Fibroblast of pulmonary artery (primary cell): ENCODE measurements at regions not wholly inside any gene's neighbourhood (a gene's known extent, or its start where the extent isn't known, plus 50 kb on each side); places are given as distances from the start of the nearest gene placed in this dataset.

Experiments used
- DNase-seq: peaks from one replicate; pipeline ENCODE4 v3.0.0-alpha.2; 2010; ENCODE audit warnings: low read depth
- H3K4me3 ChIP-seq: replicated peaks from 2 replicates; pipeline ENCODE4 v1.5.1; 2011; ENCODE audit warnings: low read depth, mild to moderate bottlenecking, control low read depth, low read length, moderate library complexity
- TF ChIP-seq, protein P1 (sequence below): IDR thresholded peaks from 2 replicates; pipeline ENCODE4 v1.5.1; 2011; ENCODE audit warnings: mild to moderate bottlenecking, control low read depth, low read length, inconsistent platforms; ENCODE audit errors: missing control alignments

DNA sequence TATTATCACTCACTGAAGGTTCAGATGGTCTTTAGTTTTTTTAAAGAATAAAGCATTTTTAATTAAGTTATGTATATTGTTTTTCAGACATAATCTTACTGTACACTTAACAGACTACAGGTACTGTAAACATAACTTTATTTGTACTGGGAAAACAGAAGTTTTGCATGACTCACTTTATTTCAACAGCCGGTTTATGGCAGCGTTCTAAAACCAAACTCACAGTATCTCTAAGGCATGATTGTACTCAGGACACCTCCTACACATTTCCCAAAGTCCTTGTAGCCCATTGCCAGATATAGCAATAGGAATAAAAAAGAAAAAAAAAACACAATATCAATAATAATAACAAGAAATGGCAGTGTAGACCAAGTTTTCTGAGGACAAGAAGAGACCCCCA is 1341.4 kb downstream of the FSCB start:
- no peak overlapping the region for H3K4me3 ChIP-seq
- DNase-seq: peak; percentile 68
- TF ChIP-seq, protein P1, sequence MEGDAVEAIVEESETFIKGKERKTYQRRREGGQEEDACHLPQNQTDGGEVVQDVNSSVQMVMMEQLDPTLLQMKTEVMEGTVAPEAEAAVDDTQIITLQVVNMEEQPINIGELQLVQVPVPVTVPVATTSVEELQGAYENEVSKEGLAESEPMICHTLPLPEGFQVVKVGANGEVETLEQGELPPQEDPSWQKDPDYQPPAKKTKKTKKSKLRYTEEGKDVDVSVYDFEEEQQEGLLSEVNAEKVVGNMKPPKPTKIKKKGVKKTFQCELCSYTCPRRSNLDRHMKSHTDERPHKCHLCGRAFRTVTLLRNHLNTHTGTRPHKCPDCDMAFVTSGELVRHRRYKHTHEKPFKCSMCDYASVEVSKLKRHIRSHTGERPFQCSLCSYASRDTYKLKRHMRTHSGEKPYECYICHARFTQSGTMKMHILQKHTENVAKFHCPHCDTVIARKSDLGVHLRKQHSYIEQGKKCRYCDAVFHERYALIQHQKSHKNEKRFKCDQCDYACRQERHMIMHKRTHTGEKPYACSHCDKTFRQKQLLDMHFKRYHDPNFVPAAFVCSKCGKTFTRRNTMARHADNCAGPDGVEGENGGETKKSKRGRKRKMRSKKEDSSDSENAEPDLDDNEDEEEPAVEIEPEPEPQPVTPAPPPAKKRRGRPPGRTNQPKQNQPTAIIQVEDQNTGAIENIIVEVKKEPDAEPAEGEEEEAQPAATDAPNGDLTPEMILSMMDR: no peak

DNA sequence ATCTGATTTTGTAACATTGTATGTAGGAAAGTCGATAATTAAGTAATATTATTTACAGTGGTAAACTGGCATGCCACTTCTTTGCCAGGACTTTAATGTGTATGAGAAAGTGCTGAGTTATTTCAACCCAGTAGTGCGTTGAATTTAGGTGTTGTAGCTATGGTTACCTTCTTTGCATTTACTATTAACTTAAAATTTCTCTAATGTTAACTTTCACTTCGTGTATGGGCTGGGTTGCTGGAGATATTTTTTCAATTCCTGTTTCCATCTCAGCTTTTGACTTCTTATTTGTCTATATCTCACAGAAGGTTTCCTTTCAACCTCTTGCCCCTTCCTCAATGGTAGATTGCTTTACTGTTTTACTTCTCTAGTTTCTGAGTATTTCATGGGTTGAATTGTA is 1345.6 kb downstream of the FSCB start:
- H3K4me3 ChIP-seq: no peak overlapping the region
- no peak for DNase-seq
- TF ChIP-seq, protein P1: no peak

DNA sequence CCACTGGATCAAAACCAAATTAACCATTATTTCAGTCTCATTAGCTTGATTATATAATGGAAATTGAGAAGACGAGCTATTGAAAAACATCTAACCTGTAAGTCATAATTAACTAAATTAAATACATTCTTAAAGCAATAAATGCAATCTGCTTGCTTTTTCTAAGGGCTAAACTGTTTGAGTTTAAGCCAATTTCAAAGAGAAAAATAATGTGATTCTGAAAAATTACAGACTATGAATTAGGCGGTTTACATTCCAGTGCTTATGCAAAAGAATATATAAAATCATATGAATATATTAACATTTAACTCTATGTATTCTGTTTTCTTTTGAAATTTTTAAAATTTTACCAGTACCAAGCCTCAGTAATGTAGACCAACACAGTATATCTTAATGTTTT is 1349.4 kb downstream of the FSCB start:
- no peak overlapping the region for H3K4me3 ChIP-seq
- no peak for DNase-seq
- TF ChIP-seq, protein P1: no peak

DNA sequence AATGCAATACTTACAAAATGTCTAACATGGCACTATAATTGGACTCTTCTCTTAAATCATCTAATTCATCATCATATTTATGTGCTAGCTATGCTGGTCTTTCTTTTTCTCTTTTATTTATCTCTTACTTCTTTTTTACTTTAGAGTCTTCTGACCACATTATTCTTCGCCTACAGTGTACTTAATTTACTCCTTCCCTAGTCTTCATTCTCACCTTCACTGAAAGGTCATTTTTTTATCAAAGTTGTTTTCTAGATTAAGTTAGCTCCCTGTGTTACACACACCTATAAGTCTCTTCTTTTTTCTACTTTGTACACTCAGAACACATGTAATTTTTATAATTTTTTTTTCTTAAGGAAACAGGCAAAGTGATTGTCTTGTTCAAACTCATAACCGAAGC is 1351.2 kb downstream of the FSCB start:
- no peak overlapping the region for H3K4me3 ChIP-seq
- DNase-seq: no peak
- TF ChIP-seq, protein P1: no peak

DNA sequence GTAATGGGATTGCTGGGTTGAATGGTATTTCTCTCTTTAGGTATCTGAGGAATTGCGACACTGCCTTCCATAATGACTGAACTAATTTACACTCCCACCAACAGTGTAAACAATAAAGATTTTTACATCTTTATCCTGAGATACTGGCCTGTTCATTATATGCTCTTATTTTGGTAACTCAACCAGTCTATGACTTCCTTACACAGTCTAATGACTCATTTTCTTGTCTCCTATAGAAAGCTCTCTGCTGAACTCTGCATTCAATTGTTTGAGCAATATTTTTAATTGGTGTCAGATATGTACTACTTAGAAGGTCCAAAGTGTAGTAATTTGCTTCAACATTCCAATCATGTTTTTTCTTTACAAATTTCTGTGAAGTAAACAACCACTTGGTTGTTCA is 1351.8 kb downstream of the FSCB start:
- TF ChIP-seq, protein P1: no peak
- no peak for DNase-seq
- H3K4me3 ChIP-seq: no peak overlapping the region

DNA sequence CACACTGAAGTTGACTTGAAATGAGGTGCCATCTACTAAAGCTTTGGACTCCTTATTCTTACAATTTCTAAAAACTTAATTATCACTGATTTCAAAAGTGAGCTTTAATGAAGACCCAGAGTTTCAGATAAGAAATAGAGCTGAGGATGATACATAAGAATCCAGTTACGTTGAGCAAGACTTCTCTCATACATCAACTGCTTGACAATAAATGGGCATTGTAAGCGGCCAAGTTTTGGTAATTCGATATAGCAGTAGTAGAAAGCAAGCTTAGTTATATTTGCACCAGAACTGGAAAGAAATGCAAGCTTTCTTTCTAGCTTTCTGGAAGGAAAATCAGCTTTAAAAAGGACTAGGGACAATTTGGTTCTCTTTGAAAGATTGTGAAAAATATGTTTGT is 1359.6 kb downstream of the FSCB start:
- TF ChIP-seq, protein P1: no peak
- no peak overlapping the region for H3K4me3 ChIP-seq
- peak; percentile 6 for DNase-seq

DNA sequence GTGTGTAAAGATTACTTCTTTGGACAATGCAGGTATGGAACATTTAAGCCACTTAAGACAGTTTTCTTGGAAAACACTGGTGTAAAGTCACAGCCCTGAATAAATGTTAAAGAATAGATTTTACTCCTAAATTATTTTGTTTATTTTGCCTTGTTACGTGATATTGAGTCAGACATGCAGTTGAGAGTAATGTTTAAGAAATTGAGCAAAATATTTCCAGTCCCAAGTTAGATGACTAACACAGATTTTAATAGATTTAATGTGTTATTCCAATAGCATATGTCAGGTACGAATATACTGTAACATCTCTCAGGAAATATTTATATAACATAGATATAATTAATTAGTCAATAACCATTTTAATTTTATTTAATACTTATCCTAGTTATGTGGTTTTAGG is 1361.7 kb downstream of the FSCB start:
- TF ChIP-seq, protein P1: no peak
- no peak overlapping the region for H3K4me3 ChIP-seq
- DNase-seq: no peak
